ENCODE measurements at regions not wholly inside any gene's neighbourhood (a gene's known extent, or its start where the extent isn't known, plus 50 kb on each side); places are given as distances from the start of the nearest gene placed in this dataset.

DNA sequence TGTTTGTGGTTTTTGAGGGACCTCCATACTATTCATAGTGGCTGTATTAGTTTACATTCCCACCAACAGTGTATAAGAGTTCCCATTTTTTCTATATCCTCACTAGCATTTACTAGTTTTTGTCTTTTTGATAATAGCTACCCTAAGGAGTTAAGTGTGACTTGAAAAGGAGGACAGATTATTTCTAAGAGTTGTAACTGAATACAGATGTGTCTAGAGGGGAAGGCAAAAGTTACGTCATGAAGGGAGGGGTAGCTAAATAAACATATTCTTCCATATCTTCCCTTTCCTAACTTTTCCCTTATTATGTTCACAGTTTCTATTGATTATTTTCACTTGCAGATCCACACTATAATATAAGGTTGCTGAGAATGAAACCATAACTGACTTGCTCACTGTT lies 1315.7 kb upstream of the ZEB2 start:
- DNase-seq (ENCODE audit: low read depth in 1 of 2, low spot score in 1 of 2): no peak
- TF ChIP-seq REST (IDR thresholded peaks at IDR 0.05; ENCODE audit: insufficient replicate concordance, low read depth) (no peak), SPI1 (IDR thresholded peaks at IDR 0.05; ENCODE audit: borderline replicate concordance, low read depth) (no peak), POLR2AphosphoS5 (IDR thresholded peaks at IDR 0.05; ENCODE audit: low read depth) (no peak), GABPA (IDR thresholded peaks at IDR 0.05; ENCODE audit: low read depth) (no peak)
- TF ChIP-seq, protein P1, sequence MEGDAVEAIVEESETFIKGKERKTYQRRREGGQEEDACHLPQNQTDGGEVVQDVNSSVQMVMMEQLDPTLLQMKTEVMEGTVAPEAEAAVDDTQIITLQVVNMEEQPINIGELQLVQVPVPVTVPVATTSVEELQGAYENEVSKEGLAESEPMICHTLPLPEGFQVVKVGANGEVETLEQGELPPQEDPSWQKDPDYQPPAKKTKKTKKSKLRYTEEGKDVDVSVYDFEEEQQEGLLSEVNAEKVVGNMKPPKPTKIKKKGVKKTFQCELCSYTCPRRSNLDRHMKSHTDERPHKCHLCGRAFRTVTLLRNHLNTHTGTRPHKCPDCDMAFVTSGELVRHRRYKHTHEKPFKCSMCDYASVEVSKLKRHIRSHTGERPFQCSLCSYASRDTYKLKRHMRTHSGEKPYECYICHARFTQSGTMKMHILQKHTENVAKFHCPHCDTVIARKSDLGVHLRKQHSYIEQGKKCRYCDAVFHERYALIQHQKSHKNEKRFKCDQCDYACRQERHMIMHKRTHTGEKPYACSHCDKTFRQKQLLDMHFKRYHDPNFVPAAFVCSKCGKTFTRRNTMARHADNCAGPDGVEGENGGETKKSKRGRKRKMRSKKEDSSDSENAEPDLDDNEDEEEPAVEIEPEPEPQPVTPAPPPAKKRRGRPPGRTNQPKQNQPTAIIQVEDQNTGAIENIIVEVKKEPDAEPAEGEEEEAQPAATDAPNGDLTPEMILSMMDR (IDR thresholded peaks at IDR 0.05; ENCODE audit: insufficient read depth, low read length): no peak
- no peak overlapping the region for H3K4me3 ChIP-seq (replicated peaks; ENCODE audit: insufficient read depth, low read length)
- H3K27ac ChIP-seq (replicated peaks): no peak overlapping the region
- no peaks in the 10 kb centered on the region for H3K27me3 ChIP-seq (ENCODE audit: insufficient read depth, poor library complexity, severe bottlenecking)

DNA sequence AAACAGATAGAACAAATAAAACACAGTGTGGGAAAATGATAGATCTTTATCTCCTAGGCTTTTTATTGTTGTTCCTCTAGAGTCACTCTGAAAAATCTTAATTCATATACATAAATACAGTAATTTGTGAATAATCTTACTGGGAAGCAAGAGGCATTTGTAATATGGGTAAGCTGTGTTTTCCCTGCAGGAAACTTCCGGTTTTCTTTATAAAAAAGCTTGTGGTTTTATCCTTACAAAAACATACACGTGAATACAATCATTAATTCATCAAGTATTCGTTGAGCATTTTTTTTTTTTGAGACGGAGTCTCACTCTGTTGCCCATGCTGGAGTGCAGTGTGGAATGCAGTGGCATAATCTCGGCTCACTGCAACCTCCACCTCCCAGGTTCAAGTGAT lies 1312.8 kb upstream of the ZEB2 start:
- no peak for DNase-seq (ENCODE audit: low read depth in 1 of 2, low spot score in 1 of 2)
- H3K4me3 ChIP-seq (replicated peaks; ENCODE audit: insufficient read depth, low read length): no peak overlapping the region
- no peak overlapping the region for H3K27ac ChIP-seq (replicated peaks)
- TF ChIP-seq POLR2AphosphoS5 (IDR thresholded peaks at IDR 0.05; ENCODE audit: low read depth): no peak
- TF ChIP-seq SPI1 (IDR thresholded peaks at IDR 0.05; ENCODE audit: borderline replicate concordance, low read depth): no peak
- no peaks in the 10 kb centered on the region for H3K27me3 ChIP-seq (ENCODE audit: insufficient read depth, poor library complexity, severe bottlenecking)

- Histone ChIP-seq H3K4me3 (replicated peaks; ENCODE audit: insufficient read depth, low read length) (no peak overlapping the region), H3K27ac (replicated peaks) (no peak overlapping the region), H3K27me3 (ENCODE audit: insufficient read depth, poor library complexity, severe bottlenecking) (no peaks in the 10 kb centered on the region)
- DNase-seq (ENCODE audit: low read depth in 1 of 2, low spot score in 1 of 2): no peak
- TF ChIP-seq, protein P1 (IDR thresholded peaks at IDR 0.05; ENCODE audit: insufficient read depth, low read length): no peak
- TF ChIP-seq GABPA (IDR thresholded peaks at IDR 0.05; ENCODE audit: low read depth) (no peak), SPI1 (IDR thresholded peaks at IDR 0.05; ENCODE audit: borderline replicate concordance, low read depth) (no peak), POLR2AphosphoS5 (IDR thresholded peaks at IDR 0.05; ENCODE audit: low read depth) (no peak), REST (IDR thresholded peaks at IDR 0.05; ENCODE audit: insufficient replicate concordance, low read depth) (no peak)
Measured at GRCh38 chr2:145829931-145830330, 1310.0 kb upstream of the ZEB2 start.

GRCh38 chr2:145827235-145827634 lies 1307.3 kb upstream of the ZEB2 start:
- Histone ChIP-seq H3K27ac (replicated peaks) (no peak overlapping the region), H3K4me3 (replicated peaks; ENCODE audit: insufficient read depth, low read length) (no peak overlapping the region), H3K27me3 (ENCODE audit: insufficient read depth, poor library complexity, severe bottlenecking) (peaks cover 2% of the 10 kb centered on the region)
- DNase-seq (ENCODE audit: low read depth in 1 of 2, low spot score in 1 of 2): no peak
- TF ChIP-seq GABPA (IDR thresholded peaks at IDR 0.05; ENCODE audit: low read depth) (no peak), POLR2AphosphoS5 (IDR thresholded peaks at IDR 0.05; ENCODE audit: low read depth) (no peak), REST (IDR thresholded peaks at IDR 0.05; ENCODE audit: insufficient replicate concordance, low read depth) (no peak), SPI1 (IDR thresholded peaks at IDR 0.05; ENCODE audit: borderline replicate concordance, low read depth) (no peak)
- TF ChIP-seq, protein P1 (IDR thresholded peaks at IDR 0.05; ENCODE audit: insufficient read depth, low read length): no peak

All from HL-60 (cell line).